GM18498 (cell line): ENCODE measurements at regions not wholly inside any gene's neighbourhood (a gene's known extent, or its start where the extent isn't known, plus 50 kb on each side); places are given as distances from the start of the nearest gene placed in this dataset.
"Not testable (repeated sequence)": the region's sequence is repeated elsewhere in the genome, so short reads cannot be mapped to it uniquely, and the experiment has no call there.

ENCODE experiments used
- ATAC-seq: cut with Tn5 transposase; IDR thresholded peaks from one replicate; pipeline ENCODE4 v1.9.1; 2021; ENCODE audit warnings: mild to moderate bottlenecking, moderate library complexity; ENCODE audit not compliant: unreplicated experiment

DNA sequence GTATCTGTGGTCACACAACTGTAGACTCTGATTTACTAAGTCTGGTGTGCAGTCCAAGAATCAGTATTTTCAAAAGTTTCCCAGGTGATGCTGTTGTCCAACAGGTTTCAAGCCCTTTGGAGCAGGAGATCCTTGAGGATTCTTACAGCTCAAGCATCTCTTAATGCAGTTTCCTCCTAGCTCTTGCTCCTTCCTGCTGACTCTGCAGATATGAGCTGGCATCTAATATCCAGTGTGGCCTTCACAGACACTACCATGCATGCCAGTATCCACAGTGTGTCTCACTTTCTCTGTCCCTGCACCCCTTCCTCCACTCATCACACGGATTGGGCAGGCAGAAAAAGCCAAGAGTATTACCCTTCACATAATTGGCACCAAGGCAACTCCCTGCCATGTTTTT lies 182.2 kb upstream of the TNC start:
- no peak for ATAC-seq

DNA sequence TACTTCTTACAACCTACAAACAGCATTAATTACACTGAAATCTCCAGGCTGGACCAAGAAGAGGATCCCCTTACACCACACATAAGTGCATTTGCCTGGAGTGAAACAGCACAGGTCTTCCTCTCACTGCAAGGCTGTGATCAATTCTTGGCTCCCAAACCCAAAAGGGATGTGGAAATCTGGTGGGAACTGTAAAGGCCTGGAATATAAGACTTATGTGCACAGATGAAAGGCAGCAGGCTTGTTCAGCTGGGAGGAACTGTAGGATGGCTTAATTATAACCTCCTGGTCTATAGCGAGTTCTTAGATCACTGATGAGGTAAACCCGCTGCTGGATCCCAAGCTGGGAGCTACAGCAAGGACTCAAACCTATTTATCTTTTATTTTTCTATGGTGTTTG lies 182.9 kb upstream of the TNC start:
- ATAC-seq, result no peak

DNA sequence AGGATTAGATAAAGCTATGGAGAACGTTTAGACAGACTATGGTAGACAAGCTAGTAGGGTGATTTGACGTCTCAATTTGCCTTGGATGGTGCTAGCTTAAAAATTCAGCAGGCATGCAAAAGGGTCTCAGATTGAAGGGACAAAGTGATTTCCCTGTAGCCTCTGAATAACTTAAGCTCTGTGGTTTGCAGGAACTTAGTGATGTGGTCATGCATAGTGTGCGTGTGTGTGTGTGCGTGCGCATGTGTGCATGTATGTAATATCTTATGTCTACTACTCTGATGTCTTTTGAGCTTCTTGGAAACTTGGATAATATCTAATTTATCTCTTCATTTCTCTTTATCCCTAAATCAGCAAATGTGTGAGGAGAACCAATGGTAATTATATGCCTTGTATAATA lies 183.6 kb upstream of the TNC start:
- no peak for ATAC-seq

DNA sequence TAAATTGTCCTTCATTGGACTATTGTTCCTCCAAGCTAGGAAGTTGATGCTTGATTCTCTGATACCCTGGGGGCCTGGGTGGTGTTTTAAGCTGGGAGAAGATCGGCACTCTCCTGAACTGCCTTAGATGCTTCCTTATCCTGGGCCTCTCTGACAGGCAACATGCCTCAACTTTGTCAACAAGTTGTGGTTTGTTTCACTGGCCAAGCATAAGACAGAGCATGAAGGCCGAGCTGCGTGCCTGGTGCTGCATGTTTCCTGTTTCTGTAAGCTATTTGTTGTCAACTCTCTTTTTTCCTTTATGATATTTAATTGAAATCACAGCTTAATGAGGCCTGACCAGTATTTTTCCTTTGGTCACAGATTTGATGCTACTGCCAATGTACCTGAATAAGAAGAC lies 187.6 kb upstream of the TNC start:
- ATAC-seq, result no peak

DNA sequence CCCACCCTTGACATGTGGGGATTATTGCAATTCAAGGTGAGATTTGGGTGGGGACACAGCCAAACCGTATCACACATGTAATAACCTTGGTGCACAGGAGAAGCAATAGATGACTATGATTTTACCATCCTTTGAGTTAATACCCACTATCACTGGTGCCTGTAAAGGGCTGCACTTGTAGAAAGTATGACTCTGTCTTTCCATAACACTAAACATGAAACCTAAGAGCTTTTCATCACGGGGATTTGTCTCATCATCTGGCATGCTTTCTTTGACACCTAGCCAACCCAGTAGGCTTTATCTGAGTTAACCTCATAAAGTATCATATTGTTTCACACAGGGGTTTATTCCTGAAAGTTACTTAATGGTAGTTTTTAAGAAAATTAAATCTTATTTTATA lies 188.9 kb upstream of the TNC start:
- no peak for ATAC-seq

DNA sequence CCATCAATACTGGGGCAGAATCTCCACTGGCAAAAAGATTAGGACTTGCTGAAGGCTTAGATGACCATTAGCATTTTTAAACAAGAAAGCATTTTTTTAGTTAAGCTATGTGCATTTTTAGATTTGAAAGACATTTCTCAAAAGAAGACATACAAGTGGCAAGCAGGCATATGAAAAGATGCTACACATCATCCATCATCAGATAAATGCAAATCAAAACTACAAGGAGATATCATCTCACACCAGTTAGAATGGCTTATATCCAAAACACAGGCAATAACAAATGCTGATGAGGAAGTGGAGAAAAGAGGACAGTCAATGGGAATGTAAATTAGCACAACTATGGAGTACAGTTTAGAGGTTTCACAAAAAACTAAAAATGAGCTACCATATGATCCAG lies 195.6 kb upstream of the TNC start:
- ATAC-seq, result no peak

DNA sequence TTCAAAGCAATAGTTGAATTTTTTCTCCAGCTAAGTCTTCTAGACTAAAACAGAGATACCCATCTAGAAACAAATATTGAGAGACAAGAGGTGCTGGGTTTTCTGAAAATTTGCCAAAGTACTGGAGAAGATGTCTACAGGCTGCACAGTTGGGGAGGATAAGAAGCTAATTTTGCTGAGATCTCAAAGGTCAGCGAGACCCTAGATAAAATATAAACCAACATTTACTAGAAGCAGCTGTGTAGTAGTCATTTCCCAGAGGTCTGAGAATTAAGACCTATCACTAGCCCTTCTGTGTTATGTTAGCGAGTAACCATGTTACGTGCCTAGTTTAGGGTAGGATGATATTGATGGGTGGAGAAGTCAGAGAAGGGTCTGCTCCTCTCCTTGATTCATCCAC lies 208.5 kb upstream of the TNC start:
- ATAC-seq, result no peak

DNA sequence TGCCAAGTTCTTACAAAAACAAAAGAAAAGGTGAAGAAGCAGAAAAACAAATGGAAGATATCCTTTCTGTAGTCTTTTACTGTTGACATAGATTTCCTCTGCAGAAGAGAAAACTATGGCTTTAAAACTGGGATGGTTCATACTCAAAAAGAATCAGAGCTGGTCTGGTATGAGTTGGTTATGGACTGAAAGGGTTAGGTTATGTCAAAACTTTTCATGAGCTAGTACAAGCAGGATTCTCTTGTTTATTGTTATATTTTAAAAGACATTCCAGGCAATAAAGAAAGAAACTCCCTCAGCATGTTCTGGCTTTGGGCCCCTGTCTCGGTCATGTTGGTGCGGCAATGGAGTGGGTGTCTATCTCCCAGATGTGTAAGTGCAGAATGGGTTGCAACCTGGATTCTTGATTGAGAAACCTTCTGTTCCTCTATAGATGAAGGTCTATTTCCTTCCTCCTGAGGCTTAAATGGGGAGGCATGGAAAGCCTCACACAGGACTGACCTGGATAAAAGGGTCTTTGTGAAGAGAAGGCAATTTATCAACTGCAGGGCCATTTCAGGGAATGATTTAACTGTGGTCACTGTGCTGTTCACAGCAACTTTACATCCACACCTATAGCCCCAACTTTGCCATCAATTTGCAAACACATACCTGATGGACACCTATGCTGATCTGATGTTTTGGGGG lies 209.6 kb upstream of the TNC start:
- no peak for ATAC-seq

DNA sequence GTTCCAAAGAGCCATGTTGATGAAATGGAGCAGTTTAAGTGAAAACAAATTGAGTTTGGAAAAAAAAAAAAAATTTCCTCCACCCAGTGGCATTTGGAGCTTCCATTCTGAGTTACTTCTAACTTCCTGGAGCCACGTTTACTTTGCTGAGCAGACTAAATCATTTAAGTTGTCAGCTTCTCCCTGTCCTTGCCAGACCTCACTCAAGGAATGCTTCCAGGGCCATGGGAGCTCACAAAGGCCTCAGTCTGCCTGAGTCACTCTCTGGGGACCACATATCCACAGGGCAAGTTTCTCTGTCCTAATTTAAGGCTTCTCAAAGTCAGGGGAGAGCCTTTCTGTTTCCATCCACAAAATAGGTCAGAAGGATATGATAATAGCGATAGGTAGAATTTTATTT lies 210.3 kb upstream of the TNC start:
- no peak for ATAC-seq

DNA sequence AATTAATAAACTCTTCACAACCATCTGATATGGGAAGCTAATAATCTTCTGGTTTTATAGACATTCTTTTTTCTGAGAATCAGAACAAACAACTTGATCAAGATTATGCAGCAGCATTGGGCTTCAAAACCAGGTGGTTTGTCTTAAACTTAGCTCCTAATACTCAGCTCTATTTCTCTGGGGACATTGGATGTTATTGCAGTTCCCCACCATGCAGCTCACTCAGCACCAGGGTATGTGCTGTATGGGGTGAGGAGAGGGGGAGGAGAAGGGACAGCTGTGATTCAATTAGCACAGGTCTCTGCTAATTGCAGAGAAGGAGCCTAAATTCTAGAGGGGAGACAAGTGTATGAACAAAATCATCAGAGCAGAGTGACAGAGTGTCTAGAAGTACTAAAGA lies 210.7 kb upstream of the TNC start:
- ATAC-seq, result no peak

DNA sequence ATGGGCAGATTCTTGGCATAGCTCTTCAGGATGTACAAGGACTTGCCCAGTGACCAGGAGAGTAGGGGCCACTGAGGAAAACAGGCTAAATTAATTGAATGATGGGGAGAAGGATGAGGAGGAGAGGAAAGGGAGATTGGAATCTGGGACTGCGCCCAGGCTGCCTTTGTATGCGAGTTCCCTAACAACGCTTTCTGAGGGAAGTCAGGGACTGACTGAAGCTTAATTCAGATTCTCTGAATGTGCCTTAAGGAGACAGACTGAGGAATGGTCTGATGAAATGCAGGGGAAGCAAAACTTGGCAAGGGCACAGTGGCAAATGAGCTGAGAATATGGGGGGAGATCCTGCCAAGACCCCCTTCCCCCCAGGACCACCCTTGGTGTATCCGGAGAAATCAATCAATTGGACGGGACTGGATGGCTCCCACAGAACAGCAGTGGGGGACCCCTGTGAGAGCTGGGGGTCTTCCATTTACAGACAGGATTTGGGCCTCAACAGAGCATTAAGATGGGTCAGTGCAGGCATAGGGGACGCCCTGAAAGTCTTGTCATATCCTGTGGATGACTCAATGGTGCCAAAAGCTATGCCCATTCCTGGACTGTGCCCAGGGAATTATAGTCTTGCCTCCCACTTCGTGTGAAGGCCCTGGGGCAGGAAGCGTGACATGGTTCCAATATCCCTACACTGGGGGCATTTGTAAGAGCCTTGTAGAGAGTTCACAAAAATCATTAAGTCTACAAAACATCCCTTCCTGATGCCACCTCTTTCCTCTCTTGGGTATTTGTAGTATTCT lies 215.5 kb upstream of the TNC start:
- no peak for ATAC-seq

DNA sequence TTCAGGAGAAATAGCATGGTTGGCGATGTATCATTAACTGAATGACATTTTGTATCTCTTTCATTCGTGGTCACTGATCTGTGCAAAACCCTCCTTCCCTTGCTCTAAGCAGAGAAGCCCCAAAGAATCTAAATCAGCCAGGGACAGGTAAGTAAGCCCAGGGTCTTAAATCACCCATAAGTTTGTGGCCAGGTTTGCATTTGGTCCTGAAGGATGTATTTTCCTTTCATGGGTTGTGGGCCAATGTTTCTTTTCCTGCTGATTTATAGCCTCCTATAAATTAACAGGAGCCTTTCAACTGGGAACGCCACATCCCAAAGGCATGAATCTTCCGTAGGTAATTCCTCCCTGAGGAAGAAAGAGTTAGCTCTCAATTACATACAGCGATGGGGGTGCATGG lies 217.5 kb upstream of the TNC start:
- no peak for ATAC-seq

DNA sequence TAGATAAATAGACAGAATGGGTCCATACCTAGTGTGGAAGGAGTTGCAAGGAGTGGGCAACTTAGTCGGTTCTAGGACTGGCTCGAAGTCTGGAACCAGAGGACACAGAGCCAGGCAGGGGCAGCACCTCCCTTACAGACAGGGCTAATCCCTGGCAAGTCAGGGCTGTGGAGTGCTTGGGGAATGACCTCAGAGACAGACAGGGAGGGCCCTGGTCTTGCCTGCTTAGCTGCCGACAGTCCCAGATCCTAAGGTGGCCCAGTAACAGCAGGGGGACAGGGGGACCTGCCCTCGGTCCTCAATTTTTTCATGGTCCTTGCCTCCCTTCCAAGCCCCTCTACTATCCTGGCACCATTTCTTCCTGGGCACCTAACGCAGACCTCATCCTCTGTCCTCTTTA lies 222.4 kb upstream of the TNC start:
- ATAC-seq, result no peak

DNA sequence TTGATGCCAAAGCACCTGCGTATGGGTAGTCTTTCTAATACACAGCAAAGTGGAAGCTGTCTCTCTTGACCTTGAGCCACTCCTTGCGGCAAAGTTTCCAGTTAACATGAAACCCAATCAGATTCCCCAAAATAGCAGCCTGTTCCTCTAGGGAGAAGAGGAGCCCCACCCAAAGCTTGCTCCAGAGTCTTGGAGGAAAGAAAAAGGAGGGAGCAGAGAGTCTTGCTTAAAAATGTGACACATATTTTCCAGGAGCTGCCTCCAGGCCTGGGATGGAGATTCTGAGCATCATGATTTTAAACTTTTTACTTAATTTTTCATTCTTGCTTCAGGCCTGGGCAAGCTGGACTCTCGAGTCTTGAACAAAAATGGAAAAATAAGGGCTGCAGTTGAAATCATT lies 223.5 kb upstream of the TNC start:
- no peak for ATAC-seq

DNA sequence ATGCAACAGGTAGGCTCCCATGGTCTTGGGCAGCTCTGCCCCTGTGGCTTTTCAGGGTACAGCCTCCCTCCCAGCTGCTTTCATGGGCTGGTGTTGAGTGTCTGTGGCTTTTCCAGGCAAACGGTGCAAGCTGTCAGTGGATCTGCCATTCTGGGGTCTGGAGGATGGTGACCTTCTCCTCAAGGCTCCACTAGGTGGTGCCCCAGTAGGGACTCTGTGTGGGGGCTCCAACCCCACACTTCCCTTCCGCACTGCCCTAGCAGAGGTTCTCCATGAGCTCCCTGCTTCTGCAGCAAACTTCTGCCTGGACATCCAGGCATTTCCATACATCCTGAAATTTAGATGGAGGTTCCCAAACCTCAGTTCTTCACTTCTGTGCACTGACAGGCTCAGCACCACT lies 229.8 kb upstream of the TNC start:
- ATAC-seq, result not testable (repeated sequence)

DNA sequence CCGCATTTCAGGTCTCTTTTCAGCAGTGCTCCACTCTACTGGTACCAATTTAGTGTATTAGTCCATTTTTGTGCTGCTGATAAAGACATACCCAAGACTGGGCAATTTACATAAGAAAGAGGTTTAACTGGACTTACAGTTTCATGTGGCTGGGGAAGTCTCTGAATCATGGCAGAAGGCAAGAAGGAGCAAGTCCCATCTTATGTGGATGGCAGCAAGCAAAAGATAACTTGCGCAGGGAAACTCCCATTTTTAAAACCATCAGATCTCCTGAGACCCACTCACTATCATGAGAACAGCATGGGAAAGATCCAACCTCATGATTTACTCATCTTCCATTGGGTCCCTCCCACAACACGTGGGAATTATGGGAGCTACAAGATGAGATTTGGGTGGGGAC lies 231.0 kb upstream of the TNC start:
- not testable (repeated sequence) for ATAC-seq

DNA sequence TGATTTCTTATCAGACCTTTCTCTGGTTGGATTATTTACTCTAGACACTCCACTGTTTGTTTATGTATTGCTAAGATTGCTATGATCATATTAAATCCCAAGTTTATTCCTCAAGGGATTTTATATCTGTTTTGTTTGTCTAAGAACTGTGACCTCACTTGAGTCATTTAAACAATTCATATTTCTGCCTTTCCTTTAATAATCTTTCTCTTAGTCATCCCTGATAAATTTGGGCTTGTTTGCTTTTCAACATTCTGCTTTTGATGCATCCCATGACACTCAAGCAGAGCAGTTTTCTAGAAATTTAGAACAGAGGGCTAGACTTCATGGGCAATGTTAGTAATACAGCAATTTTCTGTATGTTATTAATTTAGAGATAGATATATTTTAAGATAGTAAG lies 231.6 kb upstream of the TNC start:
- ATAC-seq, result no peak

DNA sequence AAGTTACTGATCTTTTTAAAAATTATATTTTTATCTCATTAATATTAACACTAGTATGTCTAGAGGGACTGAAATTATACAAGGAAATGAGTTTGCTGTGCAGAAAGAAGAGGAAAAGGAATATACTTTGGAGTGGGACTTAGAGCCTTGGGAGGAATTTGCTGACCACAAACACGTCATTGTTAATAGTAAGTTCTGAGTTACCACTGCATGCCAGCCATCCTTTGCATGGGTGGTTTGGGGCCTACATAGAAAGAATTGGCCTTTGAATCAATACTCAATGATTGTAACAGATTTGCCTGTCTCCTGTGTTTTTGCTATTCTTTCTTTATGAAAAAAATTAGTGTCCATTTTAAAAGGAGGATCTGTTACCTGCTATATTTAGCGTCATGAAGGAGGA lies 232.6 kb upstream of the TNC start:
- no peak for ATAC-seq

DNA sequence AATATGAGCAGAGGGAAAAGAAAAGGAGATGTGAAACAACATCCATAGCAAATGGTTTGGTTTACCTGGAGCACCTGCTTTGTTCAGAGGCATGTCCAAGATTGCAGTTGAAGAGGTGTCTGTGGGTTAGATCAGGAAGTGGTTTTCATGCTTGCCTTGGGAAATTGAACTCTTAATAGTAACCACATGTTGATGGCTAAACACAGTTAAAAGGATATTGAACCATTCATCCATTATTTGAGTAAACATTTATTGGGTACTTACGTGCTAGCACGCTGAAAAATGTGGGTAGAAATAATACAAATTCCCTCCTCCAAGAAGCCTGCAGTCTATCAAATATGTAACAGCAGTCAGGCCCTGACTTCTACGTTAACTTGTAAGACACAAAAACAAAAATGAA lies 235.7 kb upstream of the TNC start:
- ATAC-seq, result no peak

DNA sequence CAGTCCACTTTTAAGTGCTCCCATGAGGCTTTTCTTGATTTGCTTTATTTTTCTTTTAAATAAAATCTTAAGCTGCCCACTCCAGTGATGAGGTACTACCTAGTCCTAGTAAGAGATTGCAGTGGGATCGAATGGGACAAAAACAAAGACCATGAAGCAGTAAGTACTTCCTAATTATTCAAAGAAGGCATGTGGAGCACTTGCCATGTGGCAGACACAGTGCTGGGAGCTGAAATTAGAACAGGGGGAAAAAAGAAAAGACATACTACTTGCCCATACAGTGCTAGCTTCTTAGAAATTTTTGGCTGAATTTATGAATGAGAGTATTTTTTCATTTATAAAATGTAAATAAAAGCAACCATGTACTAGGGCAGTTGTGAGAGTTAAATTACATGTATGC lies 239.9 kb upstream of the TNC start:
- no peak for ATAC-seq

DNA sequence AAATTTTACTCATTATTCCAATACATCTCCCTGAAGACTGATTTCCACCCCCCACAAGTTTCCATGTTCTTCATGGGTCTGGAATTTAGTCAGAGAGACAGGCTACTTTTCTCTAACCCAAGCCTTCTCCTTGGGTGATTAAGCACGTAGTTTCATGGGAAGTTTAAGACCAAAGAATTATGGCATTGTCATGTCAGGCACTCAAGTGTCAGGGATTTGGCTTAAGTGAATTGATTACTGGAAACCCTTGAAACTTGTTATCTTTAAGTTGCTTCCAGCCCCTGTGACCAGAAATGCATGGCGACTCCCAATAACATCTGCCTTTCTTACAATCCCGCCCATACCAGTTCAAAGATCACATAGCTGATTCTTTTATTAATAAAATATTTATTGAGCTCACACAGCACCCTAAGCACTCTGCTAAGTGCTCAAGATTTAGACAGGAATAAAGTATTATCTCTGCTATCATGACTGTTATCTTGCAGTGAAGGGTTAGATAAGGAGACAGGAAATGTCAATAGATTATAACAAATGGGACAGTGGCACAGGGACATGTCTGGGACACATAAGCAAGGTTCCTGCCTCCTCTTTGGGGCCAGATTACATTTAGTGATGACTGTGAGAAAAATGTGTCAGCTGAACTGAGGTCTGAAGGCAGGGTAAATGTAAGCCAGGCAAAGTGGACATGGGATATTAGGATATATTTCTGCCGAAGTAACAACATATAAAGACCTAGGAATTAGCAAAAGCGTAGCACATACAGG lies 241.2 kb upstream of the TNC start:
- no peak for ATAC-seq

DNA sequence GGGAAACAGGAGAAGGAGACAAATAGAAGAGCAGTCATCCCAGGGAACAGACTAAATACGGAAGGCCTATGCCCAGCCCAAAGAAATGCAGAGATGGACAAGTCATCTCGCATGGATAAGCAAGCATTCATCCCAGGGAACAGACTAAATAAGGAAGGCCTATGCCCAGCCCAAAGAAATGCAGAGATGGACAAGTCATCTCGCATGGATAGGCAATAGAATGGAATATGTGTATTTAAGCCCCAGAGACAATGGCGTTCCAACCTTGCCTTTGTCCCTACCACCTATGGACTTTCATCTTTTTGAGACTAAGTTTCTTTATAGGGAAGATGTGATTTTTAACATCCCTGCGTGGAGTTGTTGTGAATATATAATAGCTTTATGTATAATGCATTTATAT lies 242.2 kb upstream of the TNC start:
- no peak for ATAC-seq
